Gastroesophageal sphincter (tissue), 4 donors: ENCODE measurements at regions not wholly inside any gene's neighbourhood (a gene's known extent, or its start where the extent isn't known, plus 50 kb on each side); places are given as distances from the start of the nearest gene placed in this dataset.

Source experiments
- ATAC-seq: fragments of 150-250 bp; one replicate; pipeline ENCODE4 v1.9.1; 2016; ENCODE audit warnings: mild to moderate bottlenecking, moderate library complexity
- H3K27ac ChIP-seq, 4 donors: fragments of 200-600 bp; sonication (generic) in 3 of 4; 1 replicate in 3 of 4; 2 replicates in 1 of 4; pipeline ENCODE4 v1.5.1; 2016 to 2019
- H3K27me3 ChIP-seq: fragments of 200-600 bp; sonication (generic); one replicate; pipeline ENCODE4 v1.5.1; 2019
- H3K36me3 ChIP-seq, 2 donors: fragments of 200-600 bp; sonication (generic); one replicate each; pipeline ENCODE4 v1.5.1; 2019; ENCODE audit warnings: control low read depth in 1 of 2
- H3K4me1 ChIP-seq, 3 donors: fragments of 200-600 bp; sonication (generic); 1 replicate in 2 of 3; 2 replicates in 1 of 3; pipeline ENCODE4 v1.5.1; 2016 to 2019; ENCODE audit warnings: control low read depth in 2 of 3
- H3K4me3 ChIP-seq, 2 donors: fragments of 200-600 bp; sonication (generic); one replicate each; pipeline ENCODE4 v1.5.1; 2019; ENCODE audit warnings: mild to moderate bottlenecking in 1 of 2, moderate library complexity in 1 of 2
- H3K9me3 ChIP-seq, 3 donors: fragments of 200-600 bp; sonication (generic); one replicate each; pipeline ENCODE4 v1.5.1; 2017 to 2019; ENCODE audit warnings: control low read depth in 2 of 3
- CTCF ChIP-seq, 4 experiments: fragments of 200-600 bp in 2 of 4; fragments of 450-650 bp in 2 of 4; sonication (generic) in 1 of 4; IDR thresholded peaks; one replicate each; pipeline ENCODE4 v1.5.1; 2017 to 2019; ENCODE audit warnings: antibody characterized with exemption in 4 of 4, mild to moderate bottlenecking in 2 of 4, moderate library complexity in 2 of 4
- EP300 ChIP-seq: sonication (generic); formaldehyde crosslinking; IDR thresholded peaks from one replicate; pipeline ENCODE4 v1.6.1; 2017; ENCODE audit warnings: antibody characterized with exemption, mild to moderate bottlenecking
- POLR2A ChIP-seq, 2 donors: fragments of 450-650 bp; IDR thresholded peaks; one replicate each; pipeline ENCODE4 v1.6.1; 2017; ENCODE audit warnings: antibody characterized with exemption in 2 of 2, mild to moderate bottlenecking in 2 of 2, moderate library complexity in 1 of 2
- POLR2AphosphoS5 ChIP-seq: sonication (generic); formaldehyde crosslinking; IDR thresholded peaks from one replicate; pipeline ENCODE4 v1.6.1; 2017; ENCODE audit warnings: antibody characterized with exemption
- WGBS, 2 donors: methylation state at CpG; one replicate each; pipeline ENCODE4 v1.1.5; 2018; ENCODE audit warnings: low coverage in 1 of 2; 5-methylcytosine and 5-hydroxymethylcytosine counted together

- H3K27me3 ChIP-seq: peaks cover 49% of the 10 kb centered on the region
- H3K36me3 ChIP-seq: no peaks in the 10 kb centered on the region
- WGBS, 2 donors: 9 to 12% methylated on average over 10 of the region's 11 CpGs
- peaks cover 0 to 14% (median 6%) of the 10 kb centered on the region in 3 donors for H3K4me1 ChIP-seq
- H3K9me3 ChIP-seq: no peaks in the 10 kb centered on the region
- H3K27ac ChIP-seq: peak overlapping the region in 3 of 4 donors; percentile 9 to 56 (median 40)
- H3K4me3 ChIP-seq: no peak overlapping the region
- peak; percentile 22 for ATAC-seq
- TF ChIP-seq POLR2A (IDR thresholded peaks at IDR 0.05) (no peak), CTCF (IDR thresholded peaks at IDR 0.05) (peak; percentile 87 to 92 (median 90))
Measured at GRCh38 chr2:176454893-176455815, 185.9 kb downstream of the MTX2 start.

- Histone ChIP-seq H3K4me1 (peaks cover 0 to 14% (median 6%) of the 10 kb centered on the region in 3 donors), H3K27me3 (peaks cover 49% of the 10 kb centered on the region), H3K27ac (peak overlapping the region in 3 of 4 donors; percentile 9 to 56 (median 40)), H3K36me3 (no peaks in the 10 kb centered on the region), H3K4me3 (no peak overlapping the region), H3K9me3 (no peaks in the 10 kb centered on the region)
- TF ChIP-seq POLR2AphosphoS5 (peak; percentile 37), EP300 (no peak)
- 21 to 48% methylated on average over 2 of the region's 3 CpGs for WGBS, 2 donors
- peak; percentile 90 for ATAC-seq
Measured at GRCh38 chr2:176455816-176456291, 186.6 kb downstream of the MTX2 start.

- Histone ChIP-seq H3K36me3 (no peaks in the 10 kb centered on the region), H3K27ac (no peak overlapping the region), H3K4me1 (peaks cover 0 to 14% (median 6%) of the 10 kb centered on the region in 3 donors), H3K4me3 (no peak overlapping the region), H3K27me3 (peaks cover 40% of the 10 kb centered on the region), H3K9me3 (no peaks in the 10 kb centered on the region)
- 25 to 50% methylated on average over 1 of the region's 1 CpG for WGBS, 2 donors
- ATAC-seq: no peak
- TF ChIP-seq CTCF (IDR thresholded peaks at IDR 0.05): no peak
- TF ChIP-seq POLR2A (IDR thresholded peaks at IDR 0.05): no peak
- TF ChIP-seq POLR2AphosphoS5: no peak
- no peak for TF ChIP-seq EP300
Measured at GRCh38 chr2:176457481-176457880, 188.2 kb downstream of the MTX2 start.

- H3K27ac ChIP-seq: no peak overlapping the region
- H3K9me3 ChIP-seq: no peaks in the 10 kb centered on the region
- no peaks in the 10 kb centered on the region for H3K36me3 ChIP-seq
- TF ChIP-seq CTCF (IDR thresholded peaks at IDR 0.05) (no peak), POLR2AphosphoS5 (no peak), POLR2A (IDR thresholded peaks at IDR 0.05) (no peak), EP300 (no peak)
- peak; percentile 70 for ATAC-seq
- WGBS, 2 donors: 49 to 65% methylated on average over 4 to 5 of the region's 5 CpGs
- H3K4me1 ChIP-seq: no peaks in the 10 kb centered on the region
- no peak overlapping the region for H3K4me3 ChIP-seq
- peaks cover 36% of the 10 kb centered on the region for H3K27me3 ChIP-seq
Measured at GRCh38 chr2:176461098-176461808, 192.0 kb downstream of the MTX2 start.

GRCh38 chr2:176461809-176462670 lies 192.8 kb downstream of the MTX2 start:
- Histone ChIP-seq H3K4me1 (no peaks in the 10 kb centered on the region), H3K4me3 (no peak overlapping the region), H3K27me3 (peaks cover 44% of the 10 kb centered on the region), H3K27ac (no peak overlapping the region), H3K9me3 (no peaks in the 10 kb centered on the region), H3K36me3 (no peaks in the 10 kb centered on the region)
- peak; percentile 50 for ATAC-seq
- no peak for TF ChIP-seq POLR2AphosphoS5
- TF ChIP-seq POLR2A (IDR thresholded peaks at IDR 0.05): no peak
- TF ChIP-seq CTCF (IDR thresholded peaks at IDR 0.05): no peak
- no peak for TF ChIP-seq EP300
- 36 to 52% methylated on average over 5 of the region's 5 CpGs for WGBS, 2 donors
